B cell (primary cell): ENCODE measurements at regions not wholly inside any gene's neighbourhood (a gene's known extent, or its start where the extent isn't known, plus 50 kb on each side); places are given as distances from the start of the nearest gene placed in this dataset.

Experiments used
- ATAC-seq: fragments of 200-7000 bp; cut with Tn5 transposase; one replicate; pipeline ENCODE4 v1.10.0; 2021; ENCODE audit warnings: low read depth, mild to moderate bottlenecking, moderate number of reproducible peaks, moderate library complexity
- CTCF ChIA-PET: fragments of 350-600 bp; sonication (Branson Sonifier 250); formaldehyde crosslinking; loops from one replicate; lab custom pipeline; 2021; ENCODE audit warnings: antibody characterized with exemption, inconsistent platforms; lab: Charles Lee
- POLR2A ChIA-PET: fragments of 350-600 bp; sonication (Branson Sonifier 250); formaldehyde crosslinking; loops from one replicate; lab custom pipeline; 2021; ENCODE audit warnings: antibody characterized with exemption; lab: Charles Lee
- DNase-seq: peaks from one replicate; pipeline ENCODE4 v3.0.0; 2013
- H2AFZ ChIP-seq: 2 replicates; pipeline ENCODE4 v1.6.1; 2012; ENCODE audit warnings: mild to moderate bottlenecking, low read depth, low read length; ENCODE audit not compliant: insufficient read depth, poor library complexity, severe bottlenecking
- H3K27ac ChIP-seq, 2 donors: 1 replicate in 1 of 2; 2 replicates in 1 of 2; pipeline ENCODE4 v1.5.1; 2012 to 2013; ENCODE audit warnings: low read length in 2 of 2, mild to moderate bottlenecking in 2 of 2, moderate library complexity in 1 of 2
- H3K27me3 ChIP-seq, 4 experiments: fragments of 200-600 bp in 1 of 4; sonication (generic) in 1 of 4; replicated peaks in 1 of 4; 1 replicate in 2 of 4; 2 replicates in 2 of 4; pipeline versions ENCODE4 v1.6.1 to v1.7.0; 2013 to 2016; ENCODE audit warnings: low read length in 3 of 4, mild to moderate bottlenecking in 2 of 4, mixed read lengths in 1 of 4, moderate library complexity in 1 of 4; ENCODE audit not compliant: insufficient read depth in 4 of 4, control insufficient read depth in 3 of 4; ENCODE audit errors: control extremely low read depth in 1 of 4
- H3K36me3 ChIP-seq, 2 experiments: replicated peaks in 1 of 2; 1 replicate in 1 of 2; 2 replicates in 1 of 2; pipeline versions ENCODE4 v1.6.1 to v1.7.1; 2013; ENCODE audit warnings: low read length in 1 of 2; ENCODE audit not compliant: insufficient read depth in 2 of 2, control insufficient read depth in 1 of 2; ENCODE audit errors: control extremely low read depth in 1 of 2, extremely low read depth in 1 of 2
- H3K4me1 ChIP-seq, 2 donors: fragments of 200-600 bp in 1 of 2; sonication (generic) in 1 of 2; 1 replicate in 1 of 2; 2 replicates in 1 of 2; pipeline versions ENCODE4 v1.5.1 to v1.6.1; 2013 to 2017; ENCODE audit warnings: low read length in 2 of 2; ENCODE audit not compliant: control insufficient read depth in 2 of 2, insufficient read depth in 2 of 2
- H3K4me2 ChIP-seq: replicated peaks from 2 replicates; pipeline ENCODE3; 2012; ENCODE audit warnings: mild to moderate bottlenecking, low read depth, low read length; ENCODE audit not compliant: poor library complexity, severe bottlenecking
- H3K4me3 ChIP-seq, 5 experiments: fragments of 200-600 bp in 1 of 5; sonication (generic) in 1 of 5; 1 replicate in 3 of 5; 2 replicates in 2 of 5; pipeline versions ENCODE4 v1.5.1 to v1.7.0; 2011 to 2016; ENCODE audit warnings: low read length in 4 of 5, mild to moderate bottlenecking in 4 of 5, low read depth in 2 of 5, control low read depth in 1 of 5, moderate library complexity in 1 of 5; ENCODE audit not compliant: insufficient read depth in 1 of 5; ENCODE audit errors: control extremely low read depth in 1 of 5, extremely low read depth in 1 of 5
- H3K79me2 ChIP-seq: fragments of 200-600 bp; sonication (generic); one replicate; pipeline ENCODE4 v1.6.0; 2016; ENCODE audit warnings: low read length; ENCODE audit not compliant: control insufficient read depth, insufficient read depth
- H3K9ac ChIP-seq: fragments of 200-600 bp; sonication (generic); 2 replicates; pipeline ENCODE4 v1.6.1; 2017; ENCODE audit warnings: mild to moderate bottlenecking, low read length, moderate library complexity
- H3K9me3 ChIP-seq, 3 donors: one replicate each; pipeline versions ENCODE4 v1.6.1 to v1.7.1; 2013; ENCODE audit warnings: low read length in 2 of 3; ENCODE audit not compliant: control insufficient read depth in 2 of 3, insufficient read depth in 1 of 3; ENCODE audit errors: control extremely low read depth in 1 of 3
- H4K20me1 ChIP-seq: 2 replicates; pipeline ENCODE4 v1.6.0; 2012; ENCODE audit warnings: mild to moderate bottlenecking, low read length; ENCODE audit not compliant: insufficient read depth, control insufficient read depth, poor library complexity, severe bottlenecking
- H3K27ac Mint-ChIP-seq: one replicate; pipeline ENCODE4 v1.8.0; 2021; ENCODE audit warnings: mixed read lengths
- H3K27me3 Mint-ChIP-seq: one replicate; pipeline ENCODE4 v1.8.0; 2021; ENCODE audit warnings: mixed read lengths
- H3K4me1 Mint-ChIP-seq: one replicate; pipeline ENCODE4 v1.8.0; 2021; ENCODE audit warnings: mixed read lengths
- H3K4me3 Mint-ChIP-seq: one replicate; pipeline ENCODE4 v1.8.0; 2021; ENCODE audit warnings: mixed read lengths
- H3K9me3 Mint-ChIP-seq: one replicate; pipeline ENCODE4 v1.8.0; 2022; ENCODE audit warnings: mixed read lengths; ENCODE audit not compliant: insufficient read depth
- CTCF ChIP-seq: fragments of 200-600 bp; IDR thresholded peaks from one replicate; pipeline ENCODE4 v1.8.0; 2022; ENCODE audit warnings: antibody characterized with exemption, mild to moderate bottlenecking
- EZH2 ChIP-seq: IDR thresholded peaks from 2 replicates; pipeline ENCODE4 v1.6.1; 2012; ENCODE audit warnings: borderline replicate concordance, low read depth, mild to moderate bottlenecking, moderate library complexity, low read length; ENCODE audit not compliant: insufficient read depth, poor library complexity, severe bottlenecking
- WGBS: methylation state at CpG from one replicate; pipeline ENCODE4 v1.1.5; 2013; ENCODE audit warnings: missing lambda C conversion rate; ENCODE audit not compliant: insufficient coverage; 5-methylcytosine and 5-hydroxymethylcytosine counted together
- intact Hi-C: fragments of 100-400 bp; cut with micrococcal nuclease; formaldehyde crosslinking; loops from one replicate; pipeline ENCODE4 v1.10.0; 2022

- no peaks in the 10 kb centered on the region for H3K27me3 Mint-ChIP-seq
- no peak overlapping the region for H2AFZ ChIP-seq
- no peaks in the 10 kb centered on the region for H3K79me2 ChIP-seq
- H3K27me3 ChIP-seq, result no peaks in the 10 kb centered on the region
- no peak overlapping the region for H3K27ac ChIP-seq
- H3K4me3 Mint-ChIP-seq, result no peak overlapping the region
- H3K27ac Mint-ChIP-seq, result no peak overlapping the region
- H3K9ac ChIP-seq, result no peak overlapping the region
- TF ChIP-seq EZH2 (no peak), CTCF (no peak)
- H3K4me1 ChIP-seq, result no peaks in the 10 kb centered on the region
- H3K9me3 ChIP-seq, result no peaks in the 10 kb centered on the region
- ChIA-PET CTCF (no interaction called here), POLR2A (no interaction called here)
- no peaks in the 10 kb centered on the region for H3K4me1 Mint-ChIP-seq
- H3K9me3 Mint-ChIP-seq, result peaks cover 6% of the 10 kb centered on the region
- no peak for ATAC-seq
- H3K4me3 ChIP-seq, result no peak overlapping the region
- H3K36me3 ChIP-seq, result no peaks in the 10 kb centered on the region
- H4K20me1 ChIP-seq, result no peaks in the 10 kb centered on the region
- intact Hi-C loops, result no loop called here
- no peak for DNase-seq
- H3K4me2 ChIP-seq, result no peak overlapping the region
Observed at GRCh38 chr5:143492783-143493182, 89.3 kb upstream of the NR3C1 start.

- ChIA-PET POLR2A (no interaction called here), CTCF (no interaction called here)
- intact Hi-C loops, result no loop called here
- no peak overlapping the region for H3K27ac ChIP-seq
- DNase-seq (no peak), ATAC-seq (no peak)
- H4K20me1 ChIP-seq, result no peaks in the 10 kb centered on the region
- H3K9me3 Mint-ChIP-seq, result peaks cover 6% of the 10 kb centered on the region
- no peaks in the 10 kb centered on the region for H3K27me3 ChIP-seq
- H3K4me3 Mint-ChIP-seq, result no peak overlapping the region
- no peaks in the 10 kb centered on the region for H3K4me1 ChIP-seq
- no peaks in the 10 kb centered on the region for H3K4me1 Mint-ChIP-seq
- H3K9ac ChIP-seq, result no peak overlapping the region
- H3K4me2 ChIP-seq, result no peak overlapping the region
- TF ChIP-seq EZH2 (no peak), CTCF (no peak)
- H2AFZ ChIP-seq, result no peak overlapping the region
- no peaks in the 10 kb centered on the region for H3K79me2 ChIP-seq
- H3K27ac Mint-ChIP-seq, result no peak overlapping the region
- no CpG with 5 or more reads among the region's 3 CpGs for WGBS
- H3K36me3 ChIP-seq, result no peaks in the 10 kb centered on the region
- H3K9me3 ChIP-seq, result no peaks in the 10 kb centered on the region
- H3K4me3 ChIP-seq, result no peak overlapping the region
- no peaks in the 10 kb centered on the region for H3K27me3 Mint-ChIP-seq
Observed at GRCh38 chr5:143491646-143492045, 88.2 kb upstream of the NR3C1 start.
